HepG2 (cell line): ENCODE measurements at regions not wholly inside any gene's neighbourhood (a gene's known extent, or its start where the extent isn't known, plus 50 kb on each side); places are given as distances from the start of the nearest gene placed in this dataset.

Experiments used
- ATAC-seq: fragments of 200-7000 bp; cut with Tn5 transposase; 3 replicates; pipeline ENCODE4 v1.9.1; 2020; ENCODE audit warnings: mild to moderate bottlenecking, moderate library complexity
- BruUV-seq: library from RNA; stranded (reverse); fragments of 400-500 nt; replicated peaks from 2 replicates; lab custom pipeline; 2021; lab: Mats Ljungman, UMichigan
- CTCF ChIA-PET: fragments of 300-600 bp; formaldehyde crosslinking; extraction: SDS; loops from one replicate; lab custom pipeline; 2021; ENCODE audit warnings: low total read pairs, inconsistent platforms, low intra/inter-chr PET ratio; lab: Yijun Ruan, JAX
- POLR2A ChIA-PET: fragments of 350-600 bp; sonication (Branson Sonifier 250); formaldehyde crosslinking; loops from one replicate; lab custom pipeline; 2020; ENCODE audit warnings: antibody characterized with exemption, inconsistent platforms; lab: Yijun Ruan, JAX
- DNase-seq: peaks from one replicate; pipeline ENCODE4 v3.0.0-alpha.2; 2015; ENCODE audit warnings: low spot score
- FAIRE-seq: peaks from 3 replicates; lab custom pipeline; 2011; peaks lifted over from hg19 to GRCh38; lab: Jason Lieb, UNC
- H2AFZ ChIP-seq: one replicate; pipeline ENCODE4 v1.6.1; 2011; ENCODE audit warnings: low read length, inconsistent platforms
- H3K27ac ChIP-seq: fragments of 300-600 bp; 3 replicates; pipeline ENCODE4 v1.8.0; 2011; ENCODE audit warnings: mixed run types, mild to moderate bottlenecking, mixed read lengths, low read length, inconsistent platforms; ENCODE audit not compliant: insufficient read depth; ENCODE audit errors: extremely low read length
- H3K27me3 ChIP-seq, 2 experiments: fragments of 200-600 bp in 1 of 2; 2 replicates in 1 of 2; 3 replicates in 1 of 2; pipeline versions ENCODE4 v1.6.0 to v1.8.0; 2011; ENCODE audit warnings: low read length in 2 of 2, mild to moderate bottlenecking in 2 of 2, moderate library complexity in 2 of 2, inconsistent platforms in 1 of 2; ENCODE audit not compliant: insufficient read depth in 2 of 2, control insufficient read depth in 1 of 2
- H3K36me3 ChIP-seq, 2 experiments: fragments of 200-600 bp in 1 of 2; replicated peaks in 1 of 2; 2 replicates in 1 of 2; 3 replicates in 1 of 2; pipeline versions ENCODE4 v1.5.1 to v1.8.0; 2011; ENCODE audit warnings: low read length in 2 of 2, inconsistent platforms in 1 of 2; ENCODE audit not compliant: insufficient read depth in 2 of 2, control insufficient read depth in 1 of 2
- H3K4me1 ChIP-seq: 2 replicates; pipeline ENCODE4 v1.5.1; 2012; ENCODE audit warnings: low read length, inconsistent platforms; ENCODE audit not compliant: insufficient read depth
- H3K4me2 ChIP-seq: 2 replicates; pipeline ENCODE4 v1.6.0; 2011; ENCODE audit warnings: low read depth, low read length, inconsistent platforms
- H3K4me3 ChIP-seq, 3 experiments: fragments of 200-600 bp in 1 of 3; sonication (generic), shearing (Covaris generic) in 1 of 3; replicated peaks in 1 of 3; 2 replicates each; pipeline ENCODE4 v1.5.1; 2011 to 2016; ENCODE audit warnings: low read length in 3 of 3, inconsistent platforms in 2 of 3, low read depth in 2 of 3, mild to moderate bottlenecking in 2 of 3, control low read depth in 1 of 3, mixed read lengths in 1 of 3; ENCODE audit not compliant: insufficient read depth in 1 of 3
- H3K79me2 ChIP-seq: one replicate; pipeline ENCODE4 v1.6.1; 2011; ENCODE audit warnings: low read length, inconsistent platforms; ENCODE audit not compliant: insufficient read depth
- H3K9ac ChIP-seq: 2 replicates; pipeline ENCODE4 v1.6.0; 2011; ENCODE audit warnings: mild to moderate bottlenecking, low read depth, low read length, inconsistent platforms; ENCODE audit not compliant: insufficient read depth
- H3K9me3 ChIP-seq: 2 replicates; pipeline ENCODE4 v1.5.1; 2012; ENCODE audit warnings: mild to moderate bottlenecking, low read length
- H4K20me1 ChIP-seq: 2 replicates; pipeline ENCODE4 v1.6.0; 2011; ENCODE audit warnings: inconsistent platforms, mild to moderate bottlenecking, low read length, moderate library complexity; ENCODE audit not compliant: insufficient read depth
- ARNT2 ChIP-seq: sonication (generic); formaldehyde crosslinking; IDR thresholded peaks from 2 replicates; pipeline ENCODE4 v1.8.0; 2022; ENCODE audit warnings: mild to moderate bottlenecking, low read depth, missing genetic modification reagents, moderate library complexity
- CTCF ChIP-seq: sonication (generic); formaldehyde crosslinking; IDR thresholded peaks from 2 replicates; pipeline ENCODE4 v1.5.0; 2020; ENCODE audit warnings: mild to moderate bottlenecking, missing genetic modification reagents, moderate library complexity
- JARID2 ChIP-seq: sonication (generic); formaldehyde crosslinking; IDR thresholded peaks from 2 replicates; pipeline ENCODE4 v1.8.1; 2023; ENCODE audit warnings: missing genetic modification reagents, inconsistent platforms; ENCODE audit not compliant: insufficient replicate concordance
- NFRKB ChIP-seq: fragments of 450-650 bp; IDR thresholded peaks from 2 replicates; pipeline ENCODE4 v1.6.1; 2017
- PHF21A ChIP-seq: sonication (generic); formaldehyde crosslinking; IDR thresholded peaks from 2 replicates; pipeline ENCODE4 v1.5.0; 2020; ENCODE audit warnings: mild to moderate bottlenecking, missing genetic modification reagents
- POLR2AphosphoS5 ChIP-seq: IDR thresholded peaks from 2 replicates; pipeline ENCODE4 v1.6.1; 2012; ENCODE audit warnings: low read depth, low read length
- SNAPC2 ChIP-seq: sonication (generic); formaldehyde crosslinking; IDR thresholded peaks from 2 replicates; pipeline ENCODE4 v1.8.1; 2022; ENCODE audit warnings: mild to moderate bottlenecking, missing genetic modification reagents
- YY1 ChIP-seq: IDR thresholded peaks from 2 replicates; pipeline ENCODE4 v1.6.1; 2011; ENCODE audit warnings: low read length, low read depth, moderate library complexity, mild to moderate bottlenecking; ENCODE audit not compliant: insufficient read depth, insufficient replicate concordance
- ZNF251 ChIP-seq: sonication (generic); formaldehyde crosslinking; IDR thresholded peaks from 2 replicates; pipeline ENCODE4 v1.9.0; 2021; ENCODE audit warnings: mild to moderate bottlenecking, missing genetic modification reagents
- ZNF30 ChIP-seq: sonication (generic); formaldehyde crosslinking; IDR thresholded peaks from 2 replicates; pipeline ENCODE4 v1.5.0; 2020; ENCODE audit warnings: mild to moderate bottlenecking, missing genetic modification reagents
- ZNF678 ChIP-seq: sonication (generic); formaldehyde crosslinking; IDR thresholded peaks from 2 replicates; pipeline ENCODE4 v1.4.0; 2020; ENCODE audit warnings: mild to moderate bottlenecking, missing genetic modification reagents
- WGBS: methylation state at CpG from one replicate; pipeline ENCODE4 v1.1.6; 2017; ENCODE audit warnings: low lambda C conversion rate; 5-methylcytosine and 5-hydroxymethylcytosine counted together
- in situ Hi-C: cut with HindIII; loops from 2 replicates; pipeline ENCODE4 v1.10.0; 2017; ENCODE audit warnings: low pct_unique_long_range_greater_than_20kb; ENCODE audit not compliant: extremely low pct_ligation_motif_present
- intact Hi-C: fragments of 100-400 bp; cut with micrococcal nuclease; formaldehyde crosslinking; loops from one replicate; pipeline ENCODE4 v1.10.0; 2022; ENCODE audit not compliant: unreplicated experiment
- TF ChIP-seq, protein P1 (sequence below): IDR thresholded peaks from 2 replicates; pipeline ENCODE4 v1.6.1; 2016; ENCODE audit warnings: low read depth, borderline replicate concordance
- TF ChIP-seq, protein P2 (sequence below): sonication (generic); formaldehyde crosslinking; IDR thresholded peaks from 2 replicates; pipeline ENCODE4 v1.9.0; 2021; ENCODE audit warnings: missing genetic modification reagents, borderline replicate concordance

DNA sequence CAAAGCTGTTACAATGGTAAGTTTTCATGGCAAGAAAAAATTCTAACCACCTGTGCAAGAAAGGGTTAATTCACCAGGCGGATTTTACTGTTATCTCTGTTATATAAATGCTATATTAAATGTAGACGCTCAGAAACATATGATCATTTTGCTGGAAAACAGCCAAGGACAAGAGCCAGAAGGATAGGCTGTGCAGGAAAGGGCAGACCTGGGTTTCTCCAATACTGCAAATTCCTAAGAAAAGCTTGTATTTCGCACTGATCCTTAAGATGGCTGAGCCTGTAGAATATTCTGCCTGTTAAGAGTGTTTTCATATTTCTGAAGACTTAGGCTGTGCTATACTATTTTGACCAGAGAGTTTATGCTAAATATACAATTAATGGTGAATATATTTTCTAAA lies 564.1 kb upstream of the KCND2 start (continued):
- TF ChIP-seq ZNF678 (CRISPR knock-in tag) = no peak
- TF ChIP-seq ZNF30 = no peak
- no peak for TF ChIP-seq ARNT2 (CRISPR knock-in tag)
- TF ChIP-seq PHF21A (CRISPR knock-in tag) = no peak
- TF ChIP-seq YY1 = no peak
- TF ChIP-seq JARID2 (CRISPR knock-in tag) = no peak
- TF ChIP-seq NFRKB = no peak
- TF ChIP-seq, protein P1, sequence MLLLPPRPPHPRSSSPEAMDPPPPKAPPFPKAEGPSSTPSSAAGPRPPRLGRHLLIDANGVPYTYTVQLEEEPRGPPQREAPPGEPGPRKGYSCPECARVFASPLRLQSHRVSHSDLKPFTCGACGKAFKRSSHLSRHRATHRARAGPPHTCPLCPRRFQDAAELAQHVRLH = no peak
- TF ChIP-seq, all 625 proteins: peak for 0

- intact Hi-C loops = no loop called here
- Histone ChIP-seq H3K27ac (no peak overlapping the region), H2AFZ (no peak overlapping the region), H4K20me1 (no peaks in the 10 kb centered on the region)
- no peak for ATAC-seq
- in situ Hi-C loops = no loop called here
- DNase-seq = no peak
- TF ChIP-seq CTCF (CRISPR knock-in tag) = no peak
- no peak for TF ChIP-seq SNAPC2
- TF ChIP-seq POLR2AphosphoS5 = no peak
- no peak for TF ChIP-seq ZNF251
- TF ChIP-seq, protein P2, sequence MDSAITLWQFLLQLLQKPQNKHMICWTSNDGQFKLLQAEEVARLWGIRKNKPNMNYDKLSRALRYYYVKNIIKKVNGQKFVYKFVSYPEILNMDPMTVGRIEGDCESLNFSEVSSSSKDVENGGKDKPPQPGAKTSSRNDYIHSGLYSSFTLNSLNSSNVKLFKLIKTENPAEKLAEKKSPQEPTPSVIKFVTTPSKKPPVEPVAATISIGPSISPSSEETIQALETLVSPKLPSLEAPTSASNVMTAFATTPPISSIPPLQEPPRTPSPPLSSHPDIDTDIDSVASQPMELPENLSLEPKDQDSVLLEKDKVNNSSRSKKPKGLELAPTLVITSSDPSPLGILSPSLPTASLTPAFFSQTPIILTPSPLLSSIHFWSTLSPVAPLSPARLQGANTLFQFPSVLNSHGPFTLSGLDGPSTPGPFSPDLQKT (CRISPR knock-in tag) = no peak
- TF ChIP-seq, all 625 proteins: peak for 0
- no peak overlapping the region for H3K4me2 ChIP-seq
- WGBS = 12% methylated on average over 3 of the region's 3 CpGs
- BruUV-seq = no TSS peak
- H3K36me3 ChIP-seq = no peaks in the 10 kb centered on the region
- no peak overlapping the region for H3K4me3 ChIP-seq
- no peaks in the 10 kb centered on the region for H3K27me3 ChIP-seq
- no peaks in the 10 kb centered on the region for H3K9me3 ChIP-seq
- no peaks in the 10 kb centered on the region for H3K4me1 ChIP-seq
- H3K9ac ChIP-seq = no peak overlapping the region
- FAIRE-seq = no peak
- ChIA-PET POLR2A (no interaction called here), CTCF (no interaction called here)
- H3K79me2 ChIP-seq = no peaks in the 10 kb centered on the region
Measured at GRCh38 chr7:119711104-119711503, 561.9 kb upstream of the KCND2 start.
